ENCODE measurements at regions not wholly inside any gene's neighbourhood (a gene's known extent, or its start where the extent isn't known, plus 50 kb on each side); places are given as distances from the start of the nearest gene placed in this dataset.

DNA sequence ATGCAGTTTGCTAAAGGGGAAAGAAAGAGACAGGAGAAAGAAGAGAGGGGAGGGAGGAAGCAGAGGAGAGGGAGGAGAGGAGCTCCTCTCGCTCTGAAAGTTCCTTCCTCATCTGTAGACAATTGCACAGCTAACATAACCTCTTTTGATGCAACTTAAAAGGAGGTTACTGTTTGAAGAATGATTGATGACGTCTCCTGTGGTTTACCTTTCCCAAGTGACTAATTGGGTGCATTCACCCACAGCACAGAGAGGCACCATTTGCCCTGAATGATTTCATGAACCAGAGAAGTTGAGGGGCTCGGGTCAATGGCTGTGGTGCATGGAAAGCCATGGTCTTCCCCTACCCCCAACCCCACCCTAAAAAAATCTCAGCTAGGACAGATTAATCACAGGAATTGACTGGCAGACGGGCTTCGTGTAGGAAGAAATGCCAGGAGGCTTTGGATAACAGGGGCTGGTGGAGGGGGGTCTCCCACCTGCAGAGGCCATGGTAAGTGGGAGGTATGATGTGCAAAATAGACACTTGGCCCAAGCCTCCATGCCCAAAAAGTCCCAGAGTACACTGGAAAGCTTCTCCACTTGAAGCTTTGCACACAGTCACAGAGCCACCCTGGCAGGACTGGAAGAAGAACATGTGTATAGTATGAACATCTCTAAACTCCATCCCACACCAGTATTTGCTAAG is 213.7 kb downstream of the ANKRD60 start:
- DNase-seq: peak; percentile 98
- TF ChIP-seq EZH2phosphoT487 (IDR thresholded peaks at IDR 0.05; ENCODE audit: borderline replicate concordance, low read length): no peak
- no peak for TF ChIP-seq EZH2 (IDR thresholded peaks at IDR 0.05; ENCODE audit: low read length, unreplicated experiment)
- TF ChIP-seq, protein P1, sequence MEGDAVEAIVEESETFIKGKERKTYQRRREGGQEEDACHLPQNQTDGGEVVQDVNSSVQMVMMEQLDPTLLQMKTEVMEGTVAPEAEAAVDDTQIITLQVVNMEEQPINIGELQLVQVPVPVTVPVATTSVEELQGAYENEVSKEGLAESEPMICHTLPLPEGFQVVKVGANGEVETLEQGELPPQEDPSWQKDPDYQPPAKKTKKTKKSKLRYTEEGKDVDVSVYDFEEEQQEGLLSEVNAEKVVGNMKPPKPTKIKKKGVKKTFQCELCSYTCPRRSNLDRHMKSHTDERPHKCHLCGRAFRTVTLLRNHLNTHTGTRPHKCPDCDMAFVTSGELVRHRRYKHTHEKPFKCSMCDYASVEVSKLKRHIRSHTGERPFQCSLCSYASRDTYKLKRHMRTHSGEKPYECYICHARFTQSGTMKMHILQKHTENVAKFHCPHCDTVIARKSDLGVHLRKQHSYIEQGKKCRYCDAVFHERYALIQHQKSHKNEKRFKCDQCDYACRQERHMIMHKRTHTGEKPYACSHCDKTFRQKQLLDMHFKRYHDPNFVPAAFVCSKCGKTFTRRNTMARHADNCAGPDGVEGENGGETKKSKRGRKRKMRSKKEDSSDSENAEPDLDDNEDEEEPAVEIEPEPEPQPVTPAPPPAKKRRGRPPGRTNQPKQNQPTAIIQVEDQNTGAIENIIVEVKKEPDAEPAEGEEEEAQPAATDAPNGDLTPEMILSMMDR (conservative IDR thresholded peaks at IDR 0.05; ENCODE audit: low read depth, low read length): no peak
- Histone ChIP-seq H4K20me1 (ENCODE audit: low read length) (no peaks in the 10 kb centered on the region), H3F3A (ENCODE audit: low read length, unreplicated experiment) (peaks cover 6% of the 10 kb centered on the region), H3K79me2 (ENCODE audit: low read length) (no peaks in the 10 kb centered on the region), H3K4me3 (ENCODE audit: low read length) (no peak overlapping the region), H3K36me3 (ENCODE audit: low read depth, low read length) (no peaks in the 10 kb centered on the region), H3K4me1 (ENCODE audit: insufficient read depth, low read length) (peaks cover 58% of the 10 kb centered on the region), H3K27me3 (ENCODE audit: low read length) (no peaks in the 10 kb centered on the region), H3K27ac (ENCODE audit: low read length) (peak overlapping the region; percentile 97), H3K9me3 (ENCODE audit: low read length) (no peaks in the 10 kb centered on the region), H3K9ac (ENCODE audit: low read length) (peak overlapping the region; percentile 82), H2AFZ (ENCODE audit: low read length) (no peak overlapping the region), H3K4me2 (ENCODE audit: low read length) (peak overlapping the region; percentile 58), H3K9me2 (replicated peaks; ENCODE audit: low read length) (no peaks in the 10 kb centered on the region)
- CTCF ChIA-PET: interaction anchor here (0.5 kb wide), 1 partner anchor 420 kb away, joined by 5 read pairs; no protein-coding TSS in a partner anchor
- POLR2A ChIA-PET (ENCODE audit: unreplicated experiment): no interaction called here
- BruUV-seq (replicated peaks): no TSS peak
- peak; percentile 41 for ATAC-seq
- intact Hi-C loops (cut with micrococcal nuclease): loop anchor here (5.0 kb wide), 3 partner anchors 68 to 317 kb away; no protein-coding TSS in a partner anchor

DNA sequence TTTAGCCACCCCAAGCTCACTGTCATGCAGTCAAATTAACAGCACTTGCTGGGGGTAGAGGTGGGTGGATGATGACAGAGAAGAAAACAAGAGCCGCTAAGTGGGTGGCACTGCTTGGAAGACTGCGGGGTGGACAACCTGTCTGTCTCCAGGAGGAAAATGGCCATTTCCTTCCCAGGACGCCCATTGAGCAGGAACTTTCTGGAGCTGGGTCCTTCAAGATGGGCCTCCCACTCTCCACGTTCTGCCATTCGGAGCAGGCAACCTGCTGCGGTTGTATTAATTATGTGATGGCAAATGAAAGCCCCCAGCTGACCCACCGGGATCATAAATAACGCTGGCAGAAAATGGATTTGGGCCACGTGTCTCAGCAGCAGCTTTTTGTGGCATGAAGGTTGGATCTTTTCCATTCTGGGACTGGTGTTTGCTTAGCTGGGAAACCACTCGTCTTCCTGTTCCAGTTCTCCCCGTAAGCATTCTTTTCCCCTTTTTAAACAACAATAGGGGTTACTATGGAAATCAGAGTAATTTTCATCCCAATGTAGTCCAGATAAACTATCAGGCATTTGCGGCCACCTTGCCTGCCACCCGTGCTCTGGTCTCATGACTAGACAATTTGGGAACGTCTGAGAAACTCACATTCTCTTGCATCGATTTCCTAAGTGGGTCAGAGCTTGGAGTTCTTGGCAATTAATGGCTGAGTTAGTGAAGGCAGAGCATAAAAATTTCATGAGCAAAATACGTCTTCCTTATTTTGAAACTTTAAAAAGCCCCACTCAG is 215.5 kb downstream of the ANKRD60 start:
- Histone ChIP-seq H3K27ac (ENCODE audit: low read length) (peak overlapping the region; percentile 97), H3K9me3 (ENCODE audit: low read length) (no peaks in the 10 kb centered on the region), H2AFZ (ENCODE audit: low read length) (no peak overlapping the region), H3K79me2 (ENCODE audit: low read length) (no peaks in the 10 kb centered on the region), H3K4me3 (ENCODE audit: low read length) (no peak overlapping the region), H3K4me2 (ENCODE audit: low read length) (no peak overlapping the region), H3F3A (ENCODE audit: low read length, unreplicated experiment) (peaks cover 6% of the 10 kb centered on the region), H3K9me2 (replicated peaks; ENCODE audit: low read length) (no peaks in the 10 kb centered on the region), H3K4me1 (ENCODE audit: insufficient read depth, low read length) (peaks cover 42% of the 10 kb centered on the region), H3K36me3 (ENCODE audit: low read depth, low read length) (no peaks in the 10 kb centered on the region), H4K20me1 (ENCODE audit: low read length) (no peaks in the 10 kb centered on the region), H3K27me3 (ENCODE audit: low read length) (no peaks in the 10 kb centered on the region), H3K9ac (ENCODE audit: low read length) (peak overlapping the region; percentile 82; the same call in 1 of the 2 replicates)
- no TSS peak for BruUV-seq (replicated peaks)
- ChIA-PET CTCF (no interaction called here), POLR2A (ENCODE audit: unreplicated experiment) (no interaction called here)
- no peak for ATAC-seq
- intact Hi-C loops (cut with micrococcal nuclease): no loop called here
- TF ChIP-seq EZH2 (IDR thresholded peaks at IDR 0.05; ENCODE audit: low read length, unreplicated experiment) (no peak), EZH2phosphoT487 (IDR thresholded peaks at IDR 0.05; ENCODE audit: borderline replicate concordance, low read length) (no peak)
- TF ChIP-seq, protein P1 (conservative IDR thresholded peaks at IDR 0.05; ENCODE audit: low read depth, low read length): no peak
- DNase-seq: no peak
